GM18520 (cell line): ENCODE measurements at regions not wholly inside any gene's neighbourhood (a gene's known extent, or its start where the extent isn't known, plus 50 kb on each side); places are given as distances from the start of the nearest gene placed in this dataset.

Experiments
- ATAC-seq: cut with Tn5 transposase; IDR thresholded peaks from one replicate; pipeline ENCODE4 v1.9.1; 2021; ENCODE audit not compliant: unreplicated experiment

DNA sequence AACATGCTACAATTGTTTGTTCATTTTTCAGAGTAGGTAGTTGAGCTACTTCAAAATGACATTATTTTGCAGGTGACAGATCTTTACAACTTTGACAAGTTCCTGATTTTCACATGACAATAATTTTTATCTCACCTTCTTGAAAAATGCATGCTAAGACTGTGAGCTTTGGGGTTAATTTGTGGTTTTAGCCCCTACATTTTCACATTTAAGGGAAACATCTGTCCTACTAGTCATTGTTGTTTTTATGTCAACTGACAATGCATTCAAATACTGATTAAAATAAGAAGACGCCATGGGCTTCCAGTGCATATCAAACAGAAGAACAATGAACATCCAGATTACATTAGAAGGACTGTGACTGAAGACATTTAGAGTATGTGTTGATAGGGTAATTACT is 1470.8 kb upstream of the TENM4 start:
- no peak for ATAC-seq

DNA sequence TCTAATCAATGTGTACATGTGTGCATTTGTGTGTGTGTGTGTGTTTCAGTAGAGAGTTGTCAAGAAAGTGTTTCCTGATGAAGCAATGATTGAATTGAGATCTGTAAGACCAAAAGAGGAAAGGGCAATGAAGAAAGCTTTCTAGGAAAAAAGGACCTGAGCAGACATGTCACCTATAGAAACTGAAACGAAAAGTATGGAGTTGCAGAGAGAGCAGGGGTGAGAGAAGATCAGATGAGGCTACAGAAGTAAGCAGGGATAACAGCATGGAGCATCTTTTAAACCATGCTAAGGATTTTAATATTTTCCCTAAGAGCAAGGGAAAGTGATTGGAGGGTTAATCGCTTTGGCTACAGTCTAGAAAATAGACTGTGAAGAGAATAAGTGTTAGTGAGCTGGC is 1459.4 kb upstream of the TENM4 start:
- no peak for ATAC-seq

- ATAC-seq: no peak
Measured at GRCh38 chr11:80899381-80899780, 1458.6 kb upstream of the TENM4 start.

DNA sequence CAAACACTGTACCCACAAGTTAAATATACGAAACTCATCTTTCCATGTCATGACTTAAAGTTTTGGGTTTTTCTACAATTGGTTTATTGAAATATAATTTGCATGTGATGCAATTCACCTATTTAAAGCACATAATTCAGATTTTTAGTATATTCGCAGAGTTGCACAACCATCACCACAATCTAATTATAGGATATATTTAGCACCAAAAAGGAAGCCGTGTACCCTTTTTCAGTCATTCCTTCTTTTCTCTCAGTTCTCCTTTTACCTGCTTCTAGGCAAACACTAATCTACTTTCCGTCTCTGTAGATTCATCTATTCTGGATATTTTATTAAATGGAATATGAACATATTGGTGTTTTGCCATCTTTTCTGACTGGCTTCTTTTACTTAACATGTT is 1458.1 kb upstream of the TENM4 start:
- no peak for ATAC-seq

- ATAC-seq: no peak
Measured at GRCh38 chr11:80886684-80887083, 1445.9 kb upstream of the TENM4 start.

DNA sequence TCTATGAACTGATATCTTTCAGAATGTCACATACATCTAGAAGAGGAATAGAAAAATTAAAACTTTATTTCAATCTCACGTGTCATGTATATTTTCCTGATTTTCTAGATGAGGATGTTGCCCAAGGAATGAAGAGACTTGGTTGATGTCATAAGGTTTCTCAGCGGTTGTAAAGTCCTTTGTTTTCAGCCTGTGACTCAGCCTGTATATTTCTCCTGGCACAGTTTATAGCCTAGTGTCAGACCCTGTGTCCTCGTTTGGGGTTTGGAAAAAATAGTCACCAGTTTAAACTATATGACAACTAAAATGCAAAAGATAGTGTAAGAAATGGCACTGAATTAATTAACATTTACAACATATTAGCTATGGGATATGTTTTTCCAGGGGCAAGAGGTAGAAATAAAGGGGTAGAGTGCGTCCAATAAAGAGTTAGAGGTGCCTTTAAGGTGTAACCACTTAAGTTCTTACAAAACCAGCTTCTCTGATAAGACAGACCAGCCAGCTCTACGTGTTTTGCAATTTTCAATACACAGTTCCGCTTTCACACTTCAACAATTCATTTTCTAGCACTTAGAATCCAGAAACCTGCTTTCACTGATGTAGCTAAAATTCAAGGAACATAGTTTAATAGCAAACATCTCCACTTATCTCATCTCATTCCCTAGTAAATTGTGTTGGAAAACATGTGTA is 1432.6 kb upstream of the TENM4 start:
- no peak for ATAC-seq

DNA sequence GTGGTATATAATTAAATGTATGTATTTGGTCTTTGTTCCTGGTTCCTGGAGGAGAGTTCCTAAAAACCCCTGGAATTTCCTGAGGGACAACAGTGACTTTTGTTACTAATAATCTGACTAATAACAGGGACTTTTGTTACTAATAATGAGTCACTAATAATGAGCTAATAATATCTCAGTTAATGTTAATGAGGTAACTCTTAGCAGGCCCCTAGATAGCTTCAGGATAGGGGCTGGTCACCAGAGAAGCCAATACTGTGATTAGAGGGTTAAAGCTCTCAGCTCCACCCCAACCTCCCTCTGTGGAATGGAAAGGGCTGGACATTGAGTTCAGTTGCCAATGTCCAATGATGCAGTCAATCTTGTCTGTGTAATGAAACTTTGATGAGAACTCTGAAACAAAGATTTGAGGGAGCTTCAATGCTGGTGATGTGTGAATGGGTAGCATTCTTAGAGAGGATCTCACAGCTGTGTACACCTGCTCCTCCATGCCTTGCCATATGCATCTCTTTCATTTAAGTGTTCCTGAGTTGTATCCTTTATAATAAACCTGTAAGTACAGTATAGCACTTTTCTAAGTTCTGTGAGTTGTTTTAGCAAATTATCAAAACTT is 1431.4 kb upstream of the TENM4 start:
- ATAC-seq: no peak

GRCh38 chr11:80868831-80869230 is 1428.0 kb upstream of the TENM4 start:
- no peak for ATAC-seq

DNA sequence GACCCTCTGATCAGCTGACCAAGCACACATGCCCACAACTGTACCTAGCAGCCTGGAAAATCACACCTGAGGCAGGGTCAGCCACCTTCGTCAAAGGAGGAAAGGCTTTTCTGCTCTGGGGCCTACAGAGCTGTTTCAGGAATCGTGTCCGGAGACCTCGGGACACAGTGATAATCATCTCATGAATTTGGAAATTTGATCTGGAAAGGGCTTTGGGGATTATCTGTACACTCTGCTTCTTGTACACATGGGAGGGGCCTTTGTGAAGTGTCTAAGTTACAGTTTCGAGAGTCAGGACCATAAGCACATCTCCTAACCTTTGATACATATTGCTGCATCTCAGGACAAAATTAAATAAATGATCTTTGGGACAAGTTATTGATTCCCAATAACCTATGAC is 1421.2 kb upstream of the TENM4 start:
- ATAC-seq: no peak

GRCh38 chr11:80861193-80861592 is 1420.4 kb upstream of the TENM4 start:
- no peak for ATAC-seq

GRCh38 chr11:80860632-80861031 is 1419.8 kb upstream of the TENM4 start:
- ATAC-seq: no peak

- no peak for ATAC-seq
Measured at GRCh38 chr11:80856066-80856465, 1415.2 kb upstream of the TENM4 start.

GRCh38 chr11:80855426-80855825 is 1414.6 kb upstream of the TENM4 start:
- no peak for ATAC-seq

DNA sequence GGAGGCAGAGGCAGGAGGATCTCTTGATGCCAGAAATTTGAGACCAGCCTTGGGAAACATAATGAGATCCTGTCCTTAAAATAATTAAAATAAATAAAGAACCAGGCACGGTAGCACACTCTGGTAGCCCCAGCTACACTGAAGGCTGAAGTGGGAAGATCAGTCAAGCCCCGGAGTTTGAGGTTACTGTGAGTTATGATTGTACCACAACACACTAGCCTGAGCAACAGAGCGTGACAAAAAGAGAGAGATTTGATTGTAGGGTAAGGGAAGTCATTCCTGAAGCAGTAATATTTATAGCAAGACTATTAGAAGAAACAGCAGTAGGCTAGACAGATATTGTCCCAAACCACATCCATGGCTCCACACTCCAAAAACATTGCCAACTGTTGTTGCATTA is 1408.4 kb upstream of the TENM4 start:
- no peak for ATAC-seq

GRCh38 chr11:80846979-80847378 is 1406.1 kb upstream of the TENM4 start:
- ATAC-seq: peak; percentile 99

DNA sequence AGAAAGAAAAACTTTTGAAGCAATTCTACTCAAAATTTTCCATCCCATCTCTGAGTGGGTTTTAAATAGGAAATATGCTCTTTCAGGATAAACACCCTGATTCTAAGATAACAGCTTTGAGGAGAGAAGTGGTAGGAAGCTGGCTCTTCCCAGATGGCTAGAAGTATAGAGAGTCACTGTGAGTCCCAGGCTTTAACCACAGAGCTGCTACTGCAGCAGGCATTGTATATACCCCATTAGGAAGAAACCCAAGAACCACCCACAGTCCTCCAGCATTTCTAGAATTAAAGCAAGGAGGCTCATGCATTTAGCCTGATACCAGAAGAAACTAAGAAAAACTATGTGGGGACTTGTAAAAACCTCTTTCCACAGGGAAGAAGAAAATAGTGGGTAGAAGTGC is 1405.6 kb upstream of the TENM4 start:
- no peak for ATAC-seq

GRCh38 chr11:80844110-80844819 is 1403.4 kb upstream of the TENM4 start:
- ATAC-seq: no peak

GRCh38 chr11:80843266-80843974 is 1402.6 kb upstream of the TENM4 start:
- ATAC-seq: no peak

GRCh38 chr11:80842246-80842645 is 1401.4 kb upstream of the TENM4 start:
- no peak for ATAC-seq

- no peak for ATAC-seq
Measured at GRCh38 chr11:80841675-80842074, 1400.8 kb upstream of the TENM4 start.

DNA sequence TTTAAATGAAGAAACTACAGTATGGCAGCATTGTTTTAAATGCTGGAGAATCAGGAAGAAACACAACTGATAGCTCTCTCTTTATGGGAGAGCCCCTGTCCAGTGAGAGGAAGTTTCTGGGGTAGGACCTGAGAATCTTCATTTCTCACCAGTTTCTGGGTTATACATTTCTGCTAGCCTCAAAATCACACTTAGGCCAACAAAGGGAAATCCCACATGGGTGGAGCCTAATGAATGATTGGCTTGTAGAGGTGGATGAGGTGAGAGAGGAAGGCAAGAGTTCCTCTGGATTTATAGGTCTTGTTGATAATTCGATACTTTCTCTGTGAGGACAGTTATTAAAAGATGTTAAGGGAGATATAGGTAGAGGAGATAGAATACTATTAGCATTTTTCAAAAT is 1397.3 kb upstream of the TENM4 start:
- ATAC-seq: peak; percentile 87

- no peak for ATAC-seq
Measured at GRCh38 chr11:80837051-80837450, 1396.2 kb upstream of the TENM4 start.
